ENCODE measurements at regions not wholly inside any gene's neighbourhood (a gene's known extent, or its start where the extent isn't known, plus 50 kb on each side); places are given as distances from the start of the nearest gene placed in this dataset.

DNA sequence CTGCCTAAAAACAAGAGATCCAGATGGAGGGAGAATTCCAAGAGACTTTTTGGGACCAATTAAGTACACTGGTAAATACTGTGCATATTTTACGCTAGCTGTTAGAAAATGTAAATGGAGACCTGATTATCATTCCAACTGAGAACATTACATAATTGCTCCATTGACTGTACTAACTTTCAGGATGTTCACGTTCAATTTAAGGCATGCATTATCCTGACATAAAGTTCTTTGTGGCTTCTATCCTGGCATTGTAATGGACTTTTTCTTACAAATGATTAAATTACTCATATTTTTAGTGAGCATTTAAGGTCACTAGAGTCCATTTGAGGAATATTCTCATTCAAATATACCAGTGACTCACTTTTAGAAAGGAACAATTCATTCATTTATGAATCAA, 883.3 kb upstream of the TMPRSS15 start:
- no peak overlapping the region for H3K27ac ChIP-seq
- H3K9me3 ChIP-seq: no peaks in the 10 kb centered on the region
- no peak for DNase-seq
- H3K27me3 ChIP-seq: no peaks in the 10 kb centered on the region
- intact Hi-C loops (cut with DNase I): no loop called here
- TF ChIP-seq POLR2A (IDR thresholded peaks at IDR 0.05): no peak
- no peak for TF ChIP-seq EP300 (IDR thresholded peaks at IDR 0.05)
- TF ChIP-seq, protein P1, sequence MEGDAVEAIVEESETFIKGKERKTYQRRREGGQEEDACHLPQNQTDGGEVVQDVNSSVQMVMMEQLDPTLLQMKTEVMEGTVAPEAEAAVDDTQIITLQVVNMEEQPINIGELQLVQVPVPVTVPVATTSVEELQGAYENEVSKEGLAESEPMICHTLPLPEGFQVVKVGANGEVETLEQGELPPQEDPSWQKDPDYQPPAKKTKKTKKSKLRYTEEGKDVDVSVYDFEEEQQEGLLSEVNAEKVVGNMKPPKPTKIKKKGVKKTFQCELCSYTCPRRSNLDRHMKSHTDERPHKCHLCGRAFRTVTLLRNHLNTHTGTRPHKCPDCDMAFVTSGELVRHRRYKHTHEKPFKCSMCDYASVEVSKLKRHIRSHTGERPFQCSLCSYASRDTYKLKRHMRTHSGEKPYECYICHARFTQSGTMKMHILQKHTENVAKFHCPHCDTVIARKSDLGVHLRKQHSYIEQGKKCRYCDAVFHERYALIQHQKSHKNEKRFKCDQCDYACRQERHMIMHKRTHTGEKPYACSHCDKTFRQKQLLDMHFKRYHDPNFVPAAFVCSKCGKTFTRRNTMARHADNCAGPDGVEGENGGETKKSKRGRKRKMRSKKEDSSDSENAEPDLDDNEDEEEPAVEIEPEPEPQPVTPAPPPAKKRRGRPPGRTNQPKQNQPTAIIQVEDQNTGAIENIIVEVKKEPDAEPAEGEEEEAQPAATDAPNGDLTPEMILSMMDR (IDR thresholded peaks at IDR 0.05): no peak
- no peak for TF ChIP-seq POLR2AphosphoS5 (IDR thresholded peaks at IDR 0.05)
- H3K4me1 ChIP-seq: no peaks in the 10 kb centered on the region
- 69 to 85% methylated on average over 2 of the region's 2 CpGs for WGBS, 2 donors
- H3K4me3 ChIP-seq: no peak overlapping the region
- H3K36me3 ChIP-seq: no peaks in the 10 kb centered on the region

DNA sequence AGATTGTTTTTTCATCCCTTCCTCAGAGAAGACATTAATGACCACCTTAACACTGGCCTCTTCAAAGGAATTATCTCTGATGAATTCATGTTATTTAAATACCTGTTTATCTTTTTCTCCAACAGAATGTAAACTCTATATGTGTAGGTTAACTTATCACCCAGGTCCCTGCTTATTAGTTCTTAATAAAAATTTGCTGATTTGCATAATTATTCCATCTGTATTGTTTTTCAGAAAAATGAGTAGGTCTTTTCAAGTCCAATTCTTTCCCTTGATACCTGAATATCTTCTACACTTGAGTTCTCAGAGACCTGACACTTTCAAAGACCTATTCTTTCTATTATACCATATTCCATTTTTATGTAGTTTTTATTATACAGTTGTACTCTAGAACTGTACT, 886.7 kb upstream of the TMPRSS15 start:
- no peak overlapping the region for H3K27ac ChIP-seq
- H3K4me1 ChIP-seq: no peaks in the 10 kb centered on the region
- no peaks in the 10 kb centered on the region for H3K27me3 ChIP-seq
- peaks cover 0 to 2% (median 0%) of the 10 kb centered on the region in 4 donors for H3K9me3 ChIP-seq
- intact Hi-C loops (cut with DNase I): no loop called here
- no peaks in the 10 kb centered on the region for H3K36me3 ChIP-seq
- DNase-seq: no peak
- TF ChIP-seq, protein P1 (IDR thresholded peaks at IDR 0.05): no peak
- TF ChIP-seq POLR2A (IDR thresholded peaks at IDR 0.05): no peak
- no peak for TF ChIP-seq POLR2AphosphoS5 (IDR thresholded peaks at IDR 0.05)
- no peak for TF ChIP-seq EP300 (IDR thresholded peaks at IDR 0.05)
- H3K4me3 ChIP-seq: no peak overlapping the region

DNA sequence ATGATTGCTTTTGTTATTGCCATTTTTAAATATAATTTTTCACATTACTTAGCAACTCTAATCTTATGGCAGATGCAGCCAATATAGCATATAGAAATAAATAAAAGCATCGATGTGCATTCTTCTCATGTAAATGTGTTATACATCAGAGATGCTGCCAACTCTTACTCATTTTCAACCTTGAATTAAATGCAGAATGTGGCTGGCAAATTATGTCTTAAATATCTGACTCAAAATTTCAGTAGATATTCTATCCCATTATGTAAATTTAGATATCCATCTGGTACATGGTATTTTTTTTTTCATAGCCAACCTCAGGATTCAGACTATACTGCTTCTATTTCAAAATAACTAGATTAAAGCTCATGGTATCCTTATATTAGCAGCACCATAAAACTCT, 916.7 kb upstream of the TMPRSS15 start:
- Histone ChIP-seq H3K4me1 (no peaks in the 10 kb centered on the region), H3K27ac (no peak overlapping the region), H3K27me3 (no peaks in the 10 kb centered on the region), H3K4me3 (no peak overlapping the region), H3K9me3 (no peaks in the 10 kb centered on the region), H3K36me3 (no peaks in the 10 kb centered on the region)
- TF ChIP-seq EP300 (IDR thresholded peaks at IDR 0.05): no peak
- TF ChIP-seq, protein P1 (IDR thresholded peaks at IDR 0.05): no peak
- intact Hi-C loops (cut with DNase I): no loop called here
- DNase-seq: no peak
- WGBS, 2 donors: 81 to 85% methylated on average over 1 of the region's 1 CpG

DNA sequence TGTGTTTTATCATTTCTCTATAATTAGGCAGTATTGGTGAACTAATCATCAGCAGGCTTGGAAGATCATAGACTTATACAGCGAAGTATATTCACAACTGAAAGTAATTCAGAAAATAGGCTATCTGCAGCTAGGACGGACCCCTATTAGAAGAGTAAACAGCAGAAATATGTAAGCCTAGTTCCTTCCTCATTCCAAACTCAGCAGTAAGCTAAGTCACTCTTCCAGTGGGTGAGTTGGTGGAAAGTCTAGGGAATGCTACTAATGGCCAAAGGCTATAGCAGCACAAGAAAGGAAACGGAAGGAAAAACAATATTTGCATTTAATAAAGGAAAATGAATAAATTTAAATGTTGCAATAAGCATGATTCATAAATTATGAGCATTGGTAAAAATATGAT, 918.1 kb upstream of the TMPRSS15 start:
- H3K36me3 ChIP-seq: no peaks in the 10 kb centered on the region
- H3K27ac ChIP-seq: no peak overlapping the region
- intact Hi-C loops (cut with DNase I): no loop called here
- WGBS, 2 donors: 58 to 70% methylated on average over 3 of the region's 3 CpGs
- H3K27me3 ChIP-seq: no peaks in the 10 kb centered on the region
- H3K4me1 ChIP-seq: no peaks in the 10 kb centered on the region
- TF ChIP-seq, protein P1 (IDR thresholded peaks at IDR 0.05): no peak
- no peak for TF ChIP-seq POLR2A (IDR thresholded peaks at IDR 0.05)
- no peak for TF ChIP-seq POLR2AphosphoS5 (IDR thresholded peaks at IDR 0.05)
- no peak for TF ChIP-seq EP300 (IDR thresholded peaks at IDR 0.05)
- H3K4me3 ChIP-seq: no peak overlapping the region
- no peaks in the 10 kb centered on the region for H3K9me3 ChIP-seq
- DNase-seq: no peak

DNA sequence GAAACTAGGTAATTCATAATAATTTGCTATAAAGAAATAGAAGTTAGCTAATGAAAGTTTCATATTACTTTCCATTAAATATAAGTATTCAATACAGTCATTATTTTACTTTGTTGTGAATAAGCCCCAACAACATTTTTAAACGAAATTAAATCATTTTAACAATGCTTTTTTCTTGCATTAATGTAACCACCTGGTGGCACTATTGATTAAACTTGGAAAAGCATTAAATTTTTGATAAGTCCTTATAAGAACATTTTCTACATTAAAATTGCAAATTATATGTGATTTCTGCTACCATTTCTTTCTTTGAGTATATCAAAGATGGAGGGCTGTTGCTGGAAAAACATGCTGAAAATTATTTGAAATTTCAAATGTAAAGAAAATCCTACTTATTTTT, 918.8 kb upstream of the TMPRSS15 start:
- intact Hi-C loops (cut with DNase I): no loop called here
- DNase-seq: no peak
- Histone ChIP-seq H3K4me3 (no peak overlapping the region), H3K9me3 (no peaks in the 10 kb centered on the region), H3K4me1 (no peaks in the 10 kb centered on the region), H3K36me3 (no peaks in the 10 kb centered on the region), H3K27me3 (no peaks in the 10 kb centered on the region), H3K27ac (no peak overlapping the region)
- TF ChIP-seq POLR2A (IDR thresholded peaks at IDR 0.05): no peak
- TF ChIP-seq, protein P1 (IDR thresholded peaks at IDR 0.05): no peak
- TF ChIP-seq EP300 (IDR thresholded peaks at IDR 0.05): no peak
- TF ChIP-seq POLR2AphosphoS5 (IDR thresholded peaks at IDR 0.05): no peak
- 12 to 22% methylated on average over 1 of the region's 1 CpG for WGBS, 2 donors
